ENCODE measurements at regions not wholly inside any gene's neighbourhood (a gene's known extent, or its start where the extent isn't known, plus 50 kb on each side); places are given as distances from the start of the nearest gene placed in this dataset.
"Not testable (repeated sequence)": the region's sequence is repeated elsewhere in the genome, so short reads cannot be mapped to it uniquely, and the experiment has no call there.

DNA sequence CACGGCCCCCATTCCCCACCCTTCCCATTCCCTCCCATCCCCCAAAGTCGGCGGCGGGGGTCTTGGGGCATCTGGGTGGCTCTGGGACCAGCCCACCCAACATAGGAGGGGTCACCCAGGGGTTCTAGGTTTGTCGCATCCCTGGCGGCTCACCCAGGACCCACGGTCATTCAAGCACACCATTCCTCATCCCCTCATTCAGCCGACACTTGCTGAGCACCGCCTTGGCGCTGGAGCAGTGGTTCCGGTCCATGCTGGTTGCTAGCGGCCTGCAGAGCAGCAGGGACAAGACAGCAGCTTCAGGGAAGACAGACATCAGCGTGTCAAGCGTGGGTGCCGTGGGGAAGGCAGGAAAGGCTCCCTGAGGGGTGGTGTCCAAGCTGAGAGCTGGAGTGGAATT lies 50.5 kb upstream of the OTOS start:
- Mint-ChIP-seq H3K27me3 (ENCODE audit: low read depth in 3 of 3) (peaks cover 6 to 11% (median 7%) of the 10 kb centered on the region in 3 donors), H3K4me3 (no peak overlapping the region), H3K27ac (no peak overlapping the region), H3K4me1 (no peaks in the 10 kb centered on the region), H3K9me3 (peaks cover 0 to 15% (median 10%) of the 10 kb centered on the region in 7 donors), H3K36me3 (no peaks in the 10 kb centered on the region)
- Histone ChIP-seq H3K79me2 (ENCODE audit: insufficient read depth, low read length) (no peaks in the 10 kb centered on the region), H3K9ac (ENCODE audit: insufficient read depth, low read length, poor library complexity, severe bottlenecking) (no peak overlapping the region), H3K27me3 (ENCODE audit: control insufficient read depth in 2 of 2, insufficient read depth in 2 of 2, low read length in 2 of 2) (no peaks in the 10 kb centered on the region), H3K27ac (ENCODE audit: low read depth in 1 of 2, low read length in 2 of 2) (no peak overlapping the region), H4K20me1 (ENCODE audit: insufficient read depth, low read length) (no peaks in the 10 kb centered on the region), H3K4me3 (replicated peaks in 1 of 3; ENCODE audit: low read depth in 2 of 3, low read length in 3 of 3) (no peak overlapping the region), H3K4me1 (ENCODE audit: control insufficient read depth in 1 of 2, insufficient read depth in 2 of 2, low read length in 2 of 2) (no peaks in the 10 kb centered on the region), H3K4me2 (replicated peaks; ENCODE audit: extremely low read depth, low read length, poor library complexity, severe bottlenecking) (no peak overlapping the region), H3K36me3 (replicated peaks in 1 of 2; ENCODE audit: control insufficient read depth in 1 of 2, insufficient read depth in 2 of 2, low read length in 2 of 2) (no peaks in the 10 kb centered on the region), H3K9me3 (replicated peaks in 1 of 2; ENCODE audit: control insufficient read depth in 1 of 2, insufficient read depth in 1 of 2, low read length in 2 of 2) (peaks cover 3 to 5% of the 10 kb centered on the region in 2 donors), H2AFZ (ENCODE audit: insufficient read depth, low read depth, low read length, poor library complexity, severe bottlenecking) (no peak overlapping the region)
- TF ChIP-seq, protein P1, sequence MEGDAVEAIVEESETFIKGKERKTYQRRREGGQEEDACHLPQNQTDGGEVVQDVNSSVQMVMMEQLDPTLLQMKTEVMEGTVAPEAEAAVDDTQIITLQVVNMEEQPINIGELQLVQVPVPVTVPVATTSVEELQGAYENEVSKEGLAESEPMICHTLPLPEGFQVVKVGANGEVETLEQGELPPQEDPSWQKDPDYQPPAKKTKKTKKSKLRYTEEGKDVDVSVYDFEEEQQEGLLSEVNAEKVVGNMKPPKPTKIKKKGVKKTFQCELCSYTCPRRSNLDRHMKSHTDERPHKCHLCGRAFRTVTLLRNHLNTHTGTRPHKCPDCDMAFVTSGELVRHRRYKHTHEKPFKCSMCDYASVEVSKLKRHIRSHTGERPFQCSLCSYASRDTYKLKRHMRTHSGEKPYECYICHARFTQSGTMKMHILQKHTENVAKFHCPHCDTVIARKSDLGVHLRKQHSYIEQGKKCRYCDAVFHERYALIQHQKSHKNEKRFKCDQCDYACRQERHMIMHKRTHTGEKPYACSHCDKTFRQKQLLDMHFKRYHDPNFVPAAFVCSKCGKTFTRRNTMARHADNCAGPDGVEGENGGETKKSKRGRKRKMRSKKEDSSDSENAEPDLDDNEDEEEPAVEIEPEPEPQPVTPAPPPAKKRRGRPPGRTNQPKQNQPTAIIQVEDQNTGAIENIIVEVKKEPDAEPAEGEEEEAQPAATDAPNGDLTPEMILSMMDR (IDR thresholded peaks at IDR 0.05): no peak
- WGBS (ENCODE audit: insufficient coverage): 89% methylated on average over 12 of the region's 15 CpGs
- intact Hi-C loops (cut with micrococcal nuclease): no loop called here
- DNase-seq: no peak

DNA sequence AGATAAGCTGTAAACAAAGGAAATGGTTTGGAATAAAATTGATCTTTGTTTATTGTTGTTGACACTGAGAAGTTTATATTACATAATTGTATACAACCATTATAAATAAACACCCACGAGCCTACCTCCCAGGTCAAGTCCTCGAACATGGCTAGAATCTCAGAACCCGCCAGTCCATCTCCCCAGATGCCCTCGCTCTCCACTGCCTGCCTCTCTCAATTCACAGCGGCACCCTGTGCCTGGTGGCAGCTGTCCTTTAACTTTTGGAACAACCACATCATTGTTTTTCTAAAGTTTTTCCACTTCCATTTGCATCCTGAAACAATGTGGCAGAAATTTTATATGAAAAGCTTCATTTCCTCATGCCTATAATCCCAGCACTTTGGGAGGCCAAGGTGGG lies 52.2 kb upstream of the OTOS start:
- no peak overlapping the region for H3K27ac Mint-ChIP-seq
- no peak overlapping the region for H3K4me3 Mint-ChIP-seq
- H2AFZ ChIP-seq (ENCODE audit: insufficient read depth, low read depth, low read length, poor library complexity, severe bottlenecking): no peak overlapping the region
- intact Hi-C loops (cut with micrococcal nuclease): no loop called here
- 82% methylated on average over 3 of the region's 5 CpGs for WGBS (ENCODE audit: insufficient coverage)
- peaks cover 3 to 5% of the 10 kb centered on the region in 2 donors for H3K9me3 ChIP-seq (replicated peaks in 1 of 2; ENCODE audit: control insufficient read depth in 1 of 2, insufficient read depth in 1 of 2, low read length in 2 of 2)
- H3K9me3 Mint-ChIP-seq: peaks cover 0 to 9% (median 7%) of the 10 kb centered on the region in 7 donors
- H3K4me2 ChIP-seq (replicated peaks; ENCODE audit: extremely low read depth, low read length, poor library complexity, severe bottlenecking): no peak overlapping the region
- peaks cover 4 to 7% (median 7%) of the 10 kb centered on the region in 3 donors for H3K27me3 Mint-ChIP-seq (ENCODE audit: low read depth in 3 of 3)
- no peak for DNase-seq
- no peak overlapping the region for H3K9ac ChIP-seq (ENCODE audit: insufficient read depth, low read length, poor library complexity, severe bottlenecking)
- H3K4me3 ChIP-seq (replicated peaks in 1 of 3; ENCODE audit: low read depth in 2 of 3, low read length in 3 of 3): no peak overlapping the region
- H3K27me3 ChIP-seq (ENCODE audit: control insufficient read depth in 2 of 2, insufficient read depth in 2 of 2, low read length in 2 of 2): no peaks in the 10 kb centered on the region
- no peaks in the 10 kb centered on the region for H3K79me2 ChIP-seq (ENCODE audit: insufficient read depth, low read length)
- no peaks in the 10 kb centered on the region for H3K4me1 Mint-ChIP-seq
- no peaks in the 10 kb centered on the region for H4K20me1 ChIP-seq (ENCODE audit: insufficient read depth, low read length)
- no peak overlapping the region for H3K27ac ChIP-seq (ENCODE audit: low read depth in 1 of 2, low read length in 2 of 2)
- H3K36me3 ChIP-seq (replicated peaks in 1 of 2; ENCODE audit: control insufficient read depth in 1 of 2, insufficient read depth in 2 of 2, low read length in 2 of 2): no peaks in the 10 kb centered on the region
- H3K4me1 ChIP-seq (ENCODE audit: control insufficient read depth in 1 of 2, insufficient read depth in 2 of 2, low read length in 2 of 2): no peaks in the 10 kb centered on the region
- TF ChIP-seq, protein P1 (IDR thresholded peaks at IDR 0.05): no peak
- no peaks in the 10 kb centered on the region for H3K36me3 Mint-ChIP-seq

DNA sequence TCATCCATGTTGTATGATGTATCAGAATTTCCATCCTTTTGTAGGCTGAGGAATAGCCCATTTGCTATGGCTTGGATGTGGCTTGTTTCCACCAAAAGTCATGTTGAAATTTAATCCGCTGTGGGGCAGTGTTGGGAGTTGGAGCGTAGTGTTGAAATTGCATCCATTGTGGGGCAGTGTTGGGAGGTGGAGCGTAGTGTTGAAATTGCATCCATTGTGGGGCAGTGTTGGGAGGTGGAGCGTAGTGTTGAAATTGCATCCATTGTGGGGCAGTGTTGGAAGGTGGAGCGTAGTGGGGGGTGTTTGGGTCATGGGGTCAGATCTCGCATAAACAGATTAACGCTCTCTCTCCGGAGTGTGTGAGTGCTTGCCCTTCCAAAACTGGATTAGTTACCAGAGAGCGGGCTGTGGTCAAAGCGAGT lies 53.9 kb upstream of the OTOS start:
- H3K27me3 Mint-ChIP-seq (ENCODE audit: low read depth in 3 of 3); H2AFZ ChIP-seq (ENCODE audit: insufficient read depth, low read depth, low read length, poor library complexity, severe bottlenecking); H3K36me3 ChIP-seq (replicated peaks in 1 of 2; ENCODE audit: control insufficient read depth in 1 of 2, insufficient read depth in 2 of 2, low read length in 2 of 2); H3K36me3 Mint-ChIP-seq; DNase-seq; H3K9me3 Mint-ChIP-seq; H3K27me3 ChIP-seq (ENCODE audit: control insufficient read depth in 2 of 2, insufficient read depth in 2 of 2, low read length in 2 of 2); H3K4me1 Mint-ChIP-seq; H3K9me3 ChIP-seq (replicated peaks in 1 of 2; ENCODE audit: control insufficient read depth in 1 of 2, insufficient read depth in 1 of 2, low read length in 2 of 2); H3K4me3 ChIP-seq (replicated peaks in 1 of 3; ENCODE audit: low read depth in 2 of 3, low read length in 3 of 3); H3K79me2 ChIP-seq (ENCODE audit: insufficient read depth, low read length); H3K4me2 ChIP-seq (replicated peaks; ENCODE audit: extremely low read depth, low read length, poor library complexity, severe bottlenecking); H3K27ac ChIP-seq (ENCODE audit: low read depth in 1 of 2, low read length in 2 of 2); H3K27ac Mint-ChIP-seq; intact Hi-C loops (cut with micrococcal nuclease); H3K4me3 Mint-ChIP-seq; H3K9ac ChIP-seq (ENCODE audit: insufficient read depth, low read length, poor library complexity, severe bottlenecking); H4K20me1 ChIP-seq (ENCODE audit: insufficient read depth, low read length); H3K4me1 ChIP-seq (ENCODE audit: control insufficient read depth in 1 of 2, insufficient read depth in 2 of 2, low read length in 2 of 2): not testable (repeated sequence)
- WGBS (ENCODE audit: insufficient coverage): 38% methylated on average over 9 of the region's 10 CpGs

Measured in CD14-positive monocyte (primary cell).